ENCODE measurements at regions not wholly inside any gene's neighbourhood (a gene's known extent, or its start where the extent isn't known, plus 50 kb on each side); places are given as distances from the start of the nearest gene placed in this dataset.

DNA sequence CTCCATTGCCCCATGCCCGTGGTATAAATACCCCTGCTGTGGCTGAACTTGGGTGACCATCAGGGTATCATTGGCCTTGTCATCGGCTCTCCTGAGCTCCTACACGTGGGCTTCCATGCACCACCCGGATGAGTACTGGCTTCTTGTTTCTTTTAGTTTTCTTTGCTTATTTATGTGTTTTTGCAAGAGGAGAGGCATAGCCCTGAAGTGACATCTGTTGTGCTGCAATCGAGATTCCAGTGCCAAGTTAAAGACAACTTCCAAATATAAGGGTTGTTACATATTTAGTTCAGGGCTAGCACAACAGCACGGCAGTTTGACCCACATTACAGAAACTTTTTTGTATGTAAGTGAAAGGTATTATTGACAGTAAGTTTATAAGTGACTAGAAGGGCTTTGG lies 1087.1 kb downstream of the TBC1D22A start:
- Histone ChIP-seq H3K36me3 (ENCODE audit: low read depth) (no peaks in the 10 kb centered on the region), H3K9me3 (ENCODE audit: severe bottlenecking) (no peaks in the 10 kb centered on the region), H3K4me3 (ENCODE audit: severe bottlenecking) (no peak overlapping the region), H3K27ac (ENCODE audit: poor library complexity, severe bottlenecking) (no peak overlapping the region), H3K4me1 (ENCODE audit: insufficient read depth, poor library complexity, severe bottlenecking) (peaks cover 4% of the 10 kb centered on the region), H3K27me3 (ENCODE audit: insufficient read depth, poor library complexity, severe bottlenecking) (no peaks in the 10 kb centered on the region)
- TF ChIP-seq, protein P1, sequence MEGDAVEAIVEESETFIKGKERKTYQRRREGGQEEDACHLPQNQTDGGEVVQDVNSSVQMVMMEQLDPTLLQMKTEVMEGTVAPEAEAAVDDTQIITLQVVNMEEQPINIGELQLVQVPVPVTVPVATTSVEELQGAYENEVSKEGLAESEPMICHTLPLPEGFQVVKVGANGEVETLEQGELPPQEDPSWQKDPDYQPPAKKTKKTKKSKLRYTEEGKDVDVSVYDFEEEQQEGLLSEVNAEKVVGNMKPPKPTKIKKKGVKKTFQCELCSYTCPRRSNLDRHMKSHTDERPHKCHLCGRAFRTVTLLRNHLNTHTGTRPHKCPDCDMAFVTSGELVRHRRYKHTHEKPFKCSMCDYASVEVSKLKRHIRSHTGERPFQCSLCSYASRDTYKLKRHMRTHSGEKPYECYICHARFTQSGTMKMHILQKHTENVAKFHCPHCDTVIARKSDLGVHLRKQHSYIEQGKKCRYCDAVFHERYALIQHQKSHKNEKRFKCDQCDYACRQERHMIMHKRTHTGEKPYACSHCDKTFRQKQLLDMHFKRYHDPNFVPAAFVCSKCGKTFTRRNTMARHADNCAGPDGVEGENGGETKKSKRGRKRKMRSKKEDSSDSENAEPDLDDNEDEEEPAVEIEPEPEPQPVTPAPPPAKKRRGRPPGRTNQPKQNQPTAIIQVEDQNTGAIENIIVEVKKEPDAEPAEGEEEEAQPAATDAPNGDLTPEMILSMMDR (IDR thresholded peaks at IDR 0.05; ENCODE audit: poor library complexity, severe bottlenecking): no peak
- ATAC-seq (ENCODE audit: low read depth) (no peak), DNase-seq (ENCODE audit: low spot score) (no peak)

DNA sequence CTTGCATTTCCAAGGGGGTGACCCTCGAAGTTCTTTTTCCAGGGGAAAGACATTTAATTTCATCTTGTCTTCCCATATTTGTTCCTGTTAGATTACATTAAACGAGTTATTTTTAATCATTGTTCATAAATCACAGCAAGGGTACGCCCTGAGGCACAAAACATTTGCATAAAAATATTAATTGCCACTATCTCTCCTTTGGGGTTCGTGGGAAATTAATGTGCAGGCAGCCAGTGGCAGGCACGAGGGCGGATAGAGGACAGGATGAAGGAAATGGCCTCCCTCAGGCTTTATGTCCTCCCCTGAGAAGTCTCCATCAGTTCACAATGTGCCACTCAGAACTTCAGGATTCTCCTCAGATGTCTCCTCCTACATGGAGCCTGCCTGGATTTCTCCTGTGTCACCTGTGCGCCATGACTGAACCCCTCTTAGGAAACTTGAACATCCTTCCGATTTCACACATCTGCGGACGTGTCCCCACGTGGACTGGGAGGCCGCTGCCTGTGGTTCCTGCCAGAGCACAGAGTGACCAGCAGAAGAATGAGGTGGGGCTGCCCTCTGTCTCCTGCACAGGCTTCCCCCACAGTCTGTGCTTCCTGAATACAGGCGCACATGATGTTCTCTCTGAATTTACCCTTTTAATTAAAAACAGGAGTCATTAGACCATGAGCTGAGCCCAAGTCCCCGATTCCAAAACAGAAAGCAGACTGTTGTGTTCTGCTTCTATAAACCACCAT lies 1085.9 kb downstream of the TBC1D22A start:
- Histone ChIP-seq H3K4me1 (ENCODE audit: insufficient read depth, poor library complexity, severe bottlenecking) (peaks cover 4% of the 10 kb centered on the region), H3K9me3 (ENCODE audit: severe bottlenecking) (no peaks in the 10 kb centered on the region), H3K4me3 (ENCODE audit: severe bottlenecking) (no peak overlapping the region), H3K27ac (ENCODE audit: poor library complexity, severe bottlenecking) (no peak overlapping the region), H3K36me3 (ENCODE audit: low read depth) (no peaks in the 10 kb centered on the region), H3K27me3 (ENCODE audit: insufficient read depth, poor library complexity, severe bottlenecking) (no peaks in the 10 kb centered on the region)
- no peak for ATAC-seq (ENCODE audit: low read depth)
- DNase-seq (ENCODE audit: low spot score): no peak
- TF ChIP-seq, protein P1 (IDR thresholded peaks at IDR 0.05; ENCODE audit: poor library complexity, severe bottlenecking): no peak

- DNase-seq (ENCODE audit: low spot score) (no peak), ATAC-seq (ENCODE audit: low read depth) (no peak)
- peaks cover 4% of the 10 kb centered on the region for H3K4me1 ChIP-seq (ENCODE audit: insufficient read depth, poor library complexity, severe bottlenecking)
- no peaks in the 10 kb centered on the region for H3K36me3 ChIP-seq (ENCODE audit: low read depth)
- H3K27me3 ChIP-seq (ENCODE audit: insufficient read depth, poor library complexity, severe bottlenecking): no peaks in the 10 kb centered on the region
- no peaks in the 10 kb centered on the region for H3K9me3 ChIP-seq (ENCODE audit: severe bottlenecking)
- H3K4me3 ChIP-seq (ENCODE audit: severe bottlenecking): no peak overlapping the region
- TF ChIP-seq, protein P1 (IDR thresholded peaks at IDR 0.05; ENCODE audit: poor library complexity, severe bottlenecking): no peak
- H3K27ac ChIP-seq (ENCODE audit: poor library complexity, severe bottlenecking): no peak overlapping the region
These were observed 1084.9 kb downstream of the TBC1D22A start for GRCh38 chr22:47847131-47847890.

DNA sequence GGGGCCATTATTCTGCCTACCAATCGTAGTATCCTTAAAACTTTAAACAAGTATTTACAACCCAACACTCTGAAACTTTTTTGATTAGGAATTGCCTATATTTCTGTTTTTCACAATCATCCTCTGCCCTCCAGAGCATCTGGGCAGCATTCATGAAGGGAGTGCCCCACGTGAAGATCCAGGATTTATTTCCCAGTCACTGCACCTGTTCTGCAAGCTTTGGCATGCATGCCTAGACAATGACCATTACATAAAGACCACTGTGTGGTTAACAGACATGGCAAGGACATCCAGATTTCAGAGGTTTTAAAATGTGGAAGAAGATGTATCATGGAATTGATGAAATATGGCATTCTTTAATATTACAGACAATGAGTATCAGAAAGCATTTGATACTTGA lies 1083.8 kb downstream of the TBC1D22A start:
- no peaks in the 10 kb centered on the region for H3K36me3 ChIP-seq (ENCODE audit: low read depth)
- ATAC-seq (ENCODE audit: low read depth): no peak
- DNase-seq (ENCODE audit: low spot score): no peak
- TF ChIP-seq, protein P1 (IDR thresholded peaks at IDR 0.05; ENCODE audit: poor library complexity, severe bottlenecking): no peak
- no peaks in the 10 kb centered on the region for H3K27me3 ChIP-seq (ENCODE audit: insufficient read depth, poor library complexity, severe bottlenecking)
- peaks cover 4% of the 10 kb centered on the region for H3K4me1 ChIP-seq (ENCODE audit: insufficient read depth, poor library complexity, severe bottlenecking)
- no peak overlapping the region for H3K4me3 ChIP-seq (ENCODE audit: severe bottlenecking)
- H3K27ac ChIP-seq (ENCODE audit: poor library complexity, severe bottlenecking): no peak overlapping the region
- no peaks in the 10 kb centered on the region for H3K9me3 ChIP-seq (ENCODE audit: severe bottlenecking)

- H3K27me3 ChIP-seq (ENCODE audit: insufficient read depth, poor library complexity, severe bottlenecking): no peaks in the 10 kb centered on the region
These were observed 1079.7 kb downstream of the TBC1D22A start for GRCh38 chr22:47842119-47842518.

More at GRCh38 chr22:47842119-47842518, 1079.7 kb downstream of the TBC1D22A start:
- Histone ChIP-seq H3K36me3 (ENCODE audit: low read depth) (no peaks in the 10 kb centered on the region), H3K27ac (ENCODE audit: poor library complexity, severe bottlenecking) (no peak overlapping the region), H3K9me3 (ENCODE audit: severe bottlenecking) (peaks cover 3% of the 10 kb centered on the region), H3K4me3 (ENCODE audit: severe bottlenecking) (no peak overlapping the region), H3K4me1 (ENCODE audit: insufficient read depth, poor library complexity, severe bottlenecking) (peaks cover 3% of the 10 kb centered on the region)
- TF ChIP-seq, protein P1 (IDR thresholded peaks at IDR 0.05; ENCODE audit: poor library complexity, severe bottlenecking): no peak
- no peak for DNase-seq (ENCODE audit: low spot score)
- no peak for ATAC-seq (ENCODE audit: low read depth)
